ENCODE measurements at regions not wholly inside any gene's neighbourhood (a gene's known extent, or its start where the extent isn't known, plus 50 kb on each side); places are given as distances from the start of the nearest gene placed in this dataset.
A peak's percentile ranks its signal among the peaks of the same experiment; 100 is the strongest.

DNA sequence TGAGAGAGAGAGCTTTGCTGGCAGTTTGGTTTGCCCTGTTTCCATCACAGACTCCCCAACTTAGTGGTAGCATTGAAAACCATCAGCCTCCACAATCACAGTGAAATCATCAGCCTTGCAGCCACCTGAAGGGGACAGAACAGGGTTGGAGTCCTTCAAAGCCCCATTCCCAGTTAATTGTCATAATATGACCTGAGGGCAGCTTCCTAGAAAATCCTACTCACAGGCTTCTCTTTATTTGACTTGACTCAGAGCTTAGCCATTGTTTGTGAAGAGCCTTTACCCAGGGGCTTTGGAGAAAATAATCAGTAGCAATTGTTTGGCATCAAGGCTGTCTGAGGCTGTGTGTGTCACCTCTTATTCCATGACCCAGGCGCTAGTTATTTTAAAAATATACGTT lies 308.7 kb downstream of the CBLN2 start:
- Histone ChIP-seq H3K27me3 (ENCODE audit: control insufficient read depth, insufficient read depth, low read length) (no peaks in the 10 kb centered on the region), H3K36me3 (ENCODE audit: control insufficient read depth, insufficient read depth, low read length) (no peaks in the 10 kb centered on the region), H3K4me3 (ENCODE audit: low read depth, low read length) (no peak overlapping the region)
- DNase-seq (ENCODE audit: low read depth) (peak; percentile 6), FAIRE-seq (no peak)
- TF ChIP-seq, protein P1, sequence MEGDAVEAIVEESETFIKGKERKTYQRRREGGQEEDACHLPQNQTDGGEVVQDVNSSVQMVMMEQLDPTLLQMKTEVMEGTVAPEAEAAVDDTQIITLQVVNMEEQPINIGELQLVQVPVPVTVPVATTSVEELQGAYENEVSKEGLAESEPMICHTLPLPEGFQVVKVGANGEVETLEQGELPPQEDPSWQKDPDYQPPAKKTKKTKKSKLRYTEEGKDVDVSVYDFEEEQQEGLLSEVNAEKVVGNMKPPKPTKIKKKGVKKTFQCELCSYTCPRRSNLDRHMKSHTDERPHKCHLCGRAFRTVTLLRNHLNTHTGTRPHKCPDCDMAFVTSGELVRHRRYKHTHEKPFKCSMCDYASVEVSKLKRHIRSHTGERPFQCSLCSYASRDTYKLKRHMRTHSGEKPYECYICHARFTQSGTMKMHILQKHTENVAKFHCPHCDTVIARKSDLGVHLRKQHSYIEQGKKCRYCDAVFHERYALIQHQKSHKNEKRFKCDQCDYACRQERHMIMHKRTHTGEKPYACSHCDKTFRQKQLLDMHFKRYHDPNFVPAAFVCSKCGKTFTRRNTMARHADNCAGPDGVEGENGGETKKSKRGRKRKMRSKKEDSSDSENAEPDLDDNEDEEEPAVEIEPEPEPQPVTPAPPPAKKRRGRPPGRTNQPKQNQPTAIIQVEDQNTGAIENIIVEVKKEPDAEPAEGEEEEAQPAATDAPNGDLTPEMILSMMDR (IDR thresholded peaks at IDR 0.05; ENCODE audit: insufficient read depth, low read length, severe bottlenecking) = no peak

DNA sequence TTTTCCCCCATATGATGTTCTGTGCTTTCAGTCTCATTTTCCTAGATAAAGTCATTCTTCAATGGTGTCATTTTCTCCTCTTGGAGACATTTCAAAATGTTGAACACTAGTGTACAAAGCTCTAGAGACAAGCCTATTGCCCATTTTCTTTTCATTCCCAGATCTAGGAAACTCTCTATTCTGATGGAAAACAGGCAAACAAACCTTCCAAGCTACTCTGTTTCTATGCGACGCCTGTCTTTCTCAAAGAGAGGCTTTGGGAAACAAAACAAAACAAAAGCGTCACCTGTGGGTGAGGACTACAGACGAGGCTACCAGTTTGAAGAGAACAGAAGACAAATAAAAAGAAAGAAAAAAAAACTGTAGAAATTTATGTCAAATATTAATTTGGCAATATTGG lies 311.0 kb downstream of the CBLN2 start:
- no peaks in the 10 kb centered on the region for H3K27me3 ChIP-seq (ENCODE audit: control insufficient read depth, insufficient read depth, low read length)
- no peak for DNase-seq (ENCODE audit: low read depth)
- no peak overlapping the region for H3K4me3 ChIP-seq (ENCODE audit: low read depth, low read length)
- FAIRE-seq = no peak
- no peaks in the 10 kb centered on the region for H3K36me3 ChIP-seq (ENCODE audit: control insufficient read depth, insufficient read depth, low read length)
- TF ChIP-seq, protein P1 (IDR thresholded peaks at IDR 0.05; ENCODE audit: insufficient read depth, low read length, severe bottlenecking) = no peak

DNA sequence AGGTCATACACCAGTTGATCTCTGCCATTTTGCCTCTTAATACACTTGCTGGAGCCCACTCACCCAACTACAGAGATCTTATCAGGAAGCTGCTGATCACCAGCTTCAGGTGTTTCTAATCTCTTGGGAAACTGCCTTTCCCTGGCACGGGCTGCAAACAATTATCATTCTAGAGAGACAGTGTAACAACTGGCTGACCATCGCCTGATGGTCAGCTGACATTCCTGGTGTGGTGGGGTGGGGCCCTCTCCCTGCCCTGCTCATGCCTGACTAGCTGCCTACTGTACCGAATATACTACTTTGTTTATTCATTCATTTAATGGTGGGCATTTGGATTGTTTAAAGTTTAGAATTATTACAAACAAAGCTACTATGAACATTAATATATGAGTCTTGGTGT lies 311.5 kb downstream of the CBLN2 start:
- no peak for FAIRE-seq
- Histone ChIP-seq H3K4me3 (ENCODE audit: low read depth, low read length) (no peak overlapping the region), H3K36me3 (ENCODE audit: control insufficient read depth, insufficient read depth, low read length) (no peaks in the 10 kb centered on the region), H3K27me3 (ENCODE audit: control insufficient read depth, insufficient read depth, low read length) (no peaks in the 10 kb centered on the region)
- DNase-seq (ENCODE audit: low read depth) = no peak
- TF ChIP-seq, protein P1 (IDR thresholded peaks at IDR 0.05; ENCODE audit: insufficient read depth, low read length, severe bottlenecking) = no peak

DNA sequence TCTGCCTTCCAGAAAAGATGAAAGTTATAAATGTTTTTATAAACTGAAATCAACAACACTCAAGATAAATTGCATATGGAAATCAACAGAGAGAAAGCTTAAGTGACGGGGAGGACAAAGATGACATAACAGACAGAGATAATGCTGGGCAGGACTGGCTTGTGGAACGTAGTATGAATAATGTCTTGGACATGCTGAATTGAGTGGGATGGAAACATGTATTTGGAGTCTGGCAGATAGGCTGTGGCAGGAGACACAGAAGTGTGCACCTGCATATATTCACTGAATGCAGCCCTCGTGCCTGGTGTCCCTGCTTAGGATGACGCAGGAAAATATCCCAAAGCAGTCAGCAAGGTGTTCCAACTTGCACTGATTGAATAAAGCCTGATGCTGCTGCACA lies 318.2 kb downstream of the CBLN2 start:
- Histone ChIP-seq H3K27me3 (ENCODE audit: control insufficient read depth, insufficient read depth, low read length) (no peaks in the 10 kb centered on the region), H3K4me3 (ENCODE audit: low read depth, low read length) (no peak overlapping the region), H3K36me3 (ENCODE audit: control insufficient read depth, insufficient read depth, low read length) (no peaks in the 10 kb centered on the region)
- no peak for FAIRE-seq
- DNase-seq (ENCODE audit: low read depth) = no peak
- TF ChIP-seq, protein P1 (IDR thresholded peaks at IDR 0.05; ENCODE audit: insufficient read depth, low read length, severe bottlenecking) = no peak

DNA sequence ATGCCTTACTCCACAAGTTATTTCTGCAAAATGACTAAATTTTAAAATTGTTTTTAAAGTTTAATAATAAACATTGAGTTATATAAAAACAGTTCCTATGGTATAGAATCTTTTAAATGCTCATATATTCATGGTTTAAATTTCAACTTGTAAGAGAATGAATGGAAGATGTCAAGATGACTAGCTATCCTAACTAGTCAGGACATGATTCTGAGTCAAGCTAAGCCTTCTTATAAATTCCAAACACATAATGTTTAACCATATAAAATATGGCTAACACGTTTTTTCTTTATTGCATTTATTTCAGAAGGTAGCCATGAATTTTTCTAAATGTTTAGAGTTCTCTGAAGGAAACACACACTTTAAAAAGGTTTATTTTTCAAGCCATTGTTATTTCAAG lies 320.4 kb downstream of the CBLN2 start:
- FAIRE-seq (no peak), DNase-seq (ENCODE audit: low read depth) (peak; percentile 42)
- Histone ChIP-seq H3K27me3 (ENCODE audit: control insufficient read depth, insufficient read depth, low read length) (no peaks in the 10 kb centered on the region), H3K36me3 (ENCODE audit: control insufficient read depth, insufficient read depth, low read length) (no peaks in the 10 kb centered on the region), H3K4me3 (ENCODE audit: low read depth, low read length) (no peak overlapping the region)
- TF ChIP-seq, protein P1 (IDR thresholded peaks at IDR 0.05; ENCODE audit: insufficient read depth, low read length, severe bottlenecking) = no peak

DNA sequence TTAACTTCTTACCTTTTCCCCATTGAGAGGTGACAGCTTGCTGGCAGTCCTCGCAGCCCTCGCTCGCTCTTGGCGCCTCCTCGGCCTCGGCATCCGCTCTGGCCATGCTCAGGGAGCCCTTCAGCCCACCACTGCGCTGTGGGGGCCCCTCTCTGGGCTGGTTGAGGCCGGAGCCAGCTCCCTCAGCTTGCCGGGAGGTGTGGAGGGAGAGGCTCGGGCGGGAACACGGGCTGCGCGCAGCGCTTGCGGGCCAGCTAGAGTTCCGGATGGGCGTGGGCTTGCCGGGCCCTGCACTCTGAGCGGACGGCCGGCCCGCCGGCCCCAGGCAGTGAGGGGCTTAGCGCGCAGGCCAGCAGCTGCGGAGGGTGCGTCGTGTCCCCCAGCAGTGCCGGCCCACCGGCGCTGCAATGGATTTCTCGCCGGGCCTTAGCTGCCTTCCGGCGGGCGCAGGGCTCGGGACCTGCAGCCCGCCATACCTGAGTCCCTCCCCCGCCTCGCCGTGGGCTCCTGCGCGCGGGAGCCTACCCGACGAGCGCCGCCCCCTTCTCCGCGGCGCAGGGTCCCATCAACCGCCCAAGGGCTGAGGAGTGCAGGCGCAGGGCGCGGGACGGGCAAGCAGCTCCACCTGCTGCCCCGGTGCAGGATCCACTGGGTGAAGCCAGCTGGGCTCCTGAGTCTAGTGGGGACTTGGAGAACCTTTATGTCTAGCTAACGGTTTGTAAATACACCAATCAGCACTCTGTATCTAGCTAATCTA lies 335.0 kb downstream of the CBLN2 start:
- TF ChIP-seq, protein P1 (IDR thresholded peaks at IDR 0.05; ENCODE audit: insufficient read depth, low read length, severe bottlenecking) = no peak
- DNase-seq (ENCODE audit: low read depth) = no peak
- no peaks in the 10 kb centered on the region for H3K27me3 ChIP-seq (ENCODE audit: control insufficient read depth, insufficient read depth, low read length)
- no peaks in the 10 kb centered on the region for H3K36me3 ChIP-seq (ENCODE audit: control insufficient read depth, insufficient read depth, low read length)
- FAIRE-seq = no peak
- no peak overlapping the region for H3K4me3 ChIP-seq (ENCODE audit: low read depth, low read length)
